Lower leg skin (tissue), 3 donors: ENCODE measurements at regions not wholly inside any gene's neighbourhood (a gene's known extent, or its start where the extent isn't known, plus 50 kb on each side); places are given as distances from the start of the nearest gene placed in this dataset.

Experiments
- POLR2A ChIP-seq, 2 donors: fragments of 450-650 bp; IDR thresholded peaks; one replicate each; pipeline ENCODE4 v1.6.1; 2016 to 2017; ENCODE audit warnings: antibody characterized with exemption in 2 of 2, mild to moderate bottlenecking in 1 of 2, moderate library complexity in 1 of 2
- TF ChIP-seq, protein P1 (sequence below), 3 donors: fragments of 450-650 bp; IDR thresholded peaks; one replicate each; pipeline ENCODE4 v1.5.1; 2016; ENCODE audit warnings: antibody characterized with exemption in 3 of 3, mild to moderate bottlenecking in 3 of 3, moderate library complexity in 2 of 3

DNA sequence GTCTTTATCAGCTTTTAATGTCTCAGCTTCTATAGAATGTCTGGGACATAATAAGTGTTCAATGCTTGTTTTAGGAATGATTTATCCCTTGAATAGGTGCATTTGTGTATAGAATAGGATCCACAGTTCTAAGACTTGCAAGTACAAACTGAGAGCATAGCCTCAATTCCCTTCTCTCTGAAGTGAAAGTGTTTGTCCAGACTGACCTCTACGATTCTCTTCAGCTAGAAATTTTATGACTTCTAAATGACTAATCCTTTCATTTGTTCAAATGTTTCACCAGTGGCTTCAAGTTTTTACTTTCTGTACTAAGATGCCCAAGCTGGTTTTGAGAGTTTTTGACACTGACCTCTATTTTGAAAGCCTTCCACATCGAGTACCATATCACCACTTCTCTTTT, 608.2 kb upstream of the ADGRL4 start:
- TF ChIP-seq, protein P1, sequence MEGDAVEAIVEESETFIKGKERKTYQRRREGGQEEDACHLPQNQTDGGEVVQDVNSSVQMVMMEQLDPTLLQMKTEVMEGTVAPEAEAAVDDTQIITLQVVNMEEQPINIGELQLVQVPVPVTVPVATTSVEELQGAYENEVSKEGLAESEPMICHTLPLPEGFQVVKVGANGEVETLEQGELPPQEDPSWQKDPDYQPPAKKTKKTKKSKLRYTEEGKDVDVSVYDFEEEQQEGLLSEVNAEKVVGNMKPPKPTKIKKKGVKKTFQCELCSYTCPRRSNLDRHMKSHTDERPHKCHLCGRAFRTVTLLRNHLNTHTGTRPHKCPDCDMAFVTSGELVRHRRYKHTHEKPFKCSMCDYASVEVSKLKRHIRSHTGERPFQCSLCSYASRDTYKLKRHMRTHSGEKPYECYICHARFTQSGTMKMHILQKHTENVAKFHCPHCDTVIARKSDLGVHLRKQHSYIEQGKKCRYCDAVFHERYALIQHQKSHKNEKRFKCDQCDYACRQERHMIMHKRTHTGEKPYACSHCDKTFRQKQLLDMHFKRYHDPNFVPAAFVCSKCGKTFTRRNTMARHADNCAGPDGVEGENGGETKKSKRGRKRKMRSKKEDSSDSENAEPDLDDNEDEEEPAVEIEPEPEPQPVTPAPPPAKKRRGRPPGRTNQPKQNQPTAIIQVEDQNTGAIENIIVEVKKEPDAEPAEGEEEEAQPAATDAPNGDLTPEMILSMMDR (IDR thresholded peaks at IDR 0.05) = no peak
- TF ChIP-seq POLR2A (IDR thresholded peaks at IDR 0.05) = no peak
